ENCODE measurements at regions not wholly inside any gene's neighbourhood (a gene's known extent, or its start where the extent isn't known, plus 50 kb on each side); places are given as distances from the start of the nearest gene placed in this dataset.

- no peak for TF ChIP-seq KDM5B (IDR thresholded peaks at IDR 0.05; ENCODE audit: insufficient replicate concordance, low read depth, low read length)
- TF ChIP-seq ZNF184 (CRISPR knock-in tag; IDR thresholded peaks at IDR 0.05): no peak
- no peak for TF ChIP-seq MTA1 (IDR thresholded peaks at IDR 0.05; ENCODE audit: borderline replicate concordance)
- TF ChIP-seq MTA3 (IDR thresholded peaks at IDR 0.05; ENCODE audit: borderline replicate concordance): no peak
- no peak for TF ChIP-seq THAP12 (CRISPR knock-in tag; IDR thresholded peaks at IDR 0.05)
Measured at GRCh38 chr10:128932071-128932820, 534.8 kb upstream of the MGMT start (continued).

GRCh38 chr10:128934492-128934891, 532.5 kb upstream of the MGMT start:
- DNase-seq (ENCODE audit: extremely low read depth in 1 of 4, low spot score in 3 of 4): no peak
- Histone ChIP-seq H3K9ac (ENCODE audit: insufficient read depth in 1 of 2, low read depth in 2 of 2, low read length in 2 of 2) (no peak overlapping the region), H3K4me3 (no peak overlapping the region), H4K20me1 (replicated peaks; ENCODE audit: control insufficient read depth, insufficient read depth, low read length) (no peaks in the 10 kb centered on the region), H3K9me3 (replicated peaks; ENCODE audit: control insufficient read depth, insufficient read depth, low read depth, low read length) (no peaks in the 10 kb centered on the region), H3K79me2 (ENCODE audit: control insufficient read depth, insufficient read depth, low read length) (no peaks in the 10 kb centered on the region), H3K4me1 (replicated peaks in 1 of 2; ENCODE audit: control insufficient read depth in 2 of 2, insufficient read depth in 2 of 2, low read length in 2 of 2) (no peaks in the 10 kb centered on the region), H3K27ac (ENCODE audit: extremely low read depth, low read depth, low read length) (no peak overlapping the region), H3K27me3 (ENCODE audit: control insufficient read depth in 2 of 2, insufficient read depth in 2 of 2, low read length in 2 of 2) (peaks cover 0 to 35% of the 10 kb centered on the region in 2 experiments; a peak in 2 of 5 replicates), H2AFZ (ENCODE audit: low read depth, low read length) (no peak overlapping the region), H3K4me2 (ENCODE audit: insufficient read depth, low read length) (no peak overlapping the region), H3K36me3 (ENCODE audit: control insufficient read depth, insufficient read depth, low read length) (no peaks in the 10 kb centered on the region), H3K9me1 (ENCODE audit: control insufficient read depth, insufficient read depth, low read length) (no peaks in the 10 kb centered on the region)
- in situ Hi-C loops (cut with MboI) (no loop called here), intact Hi-C loops (cut with micrococcal nuclease) (no loop called here)
- POLR2A ChIA-PET: no interaction called here
- no peak for FAIRE-seq
- 2% methylated on average over 6 of the region's 6 CpGs for WGBS (ENCODE audit: insufficient coverage, low coverage, missing lambda C conversion rate)
- no TSS peak for BruUV-seq (replicated peaks)
- ATAC-seq: no peak
- CTCF ChIA-PET (ENCODE audit: low intra/inter-chr PET ratio): no interaction called here
- TF ChIP-seq RBM39 (optimal IDR thresholded peaks at IDR 0.05; ENCODE audit: low read depth, low read length) (no peak), GTF2A2 (tag; IDR thresholded peaks at IDR 0.05) (no peak), MYNN (IDR thresholded peaks at IDR 0.05) (no peak), MYNN (CRISPR knock-in tag; IDR thresholded peaks at IDR 0.05) (no peak), CBX5 (IDR thresholded peaks at IDR 0.05; ENCODE audit: borderline replicate concordance, low read depth) (no peak), TEAD4 (IDR thresholded peaks at IDR 0.05; ENCODE audit: low read length) (no peak), TEAD4 (CRISPR knock-in tag; IDR thresholded peaks at IDR 0.05; ENCODE audit: borderline replicate concordance) (no peak), ZC3H11A (IDR thresholded peaks at IDR 0.05; ENCODE audit: low read depth, low read length) (no peak), TEAD1 (CRISPR knock-in tag; IDR thresholded peaks at IDR 0.05) (no peak), IRF9 (tag; IDR thresholded peaks at IDR 0.05) (no peak), MEIS2 (IDR thresholded peaks at IDR 0.05; ENCODE audit: partially characterized antibody) (no peak), HOMEZ (CRISPR knock-in tag; IDR thresholded peaks at IDR 0.05) (no peak)

All from K562 (cell line).